Urinary bladder (tissue), 3 donors: ENCODE measurements at regions not wholly inside any gene's neighbourhood (a gene's known extent, or its start where the extent isn't known, plus 50 kb on each side); places are given as distances from the start of the nearest gene placed in this dataset.

Experiments used
- DNase-seq: peaks from one replicate; pipeline ENCODE4 v3.0.0-alpha.2; 2015; ENCODE audit errors: extremely low spot score
- H3K27ac ChIP-seq: one replicate; pipeline ENCODE4 v1.5.1; 2013; ENCODE audit warnings: low read depth, mild to moderate bottlenecking, moderate library complexity
- H3K36me3 ChIP-seq: one replicate; pipeline ENCODE4 v1.6.1; 2013; ENCODE audit warnings: mild to moderate bottlenecking, moderate library complexity; ENCODE audit not compliant: insufficient read depth
- H3K4me1 ChIP-seq: one replicate; pipeline ENCODE4 v1.6.1; 2013; ENCODE audit warnings: mild to moderate bottlenecking, moderate library complexity; ENCODE audit not compliant: insufficient read depth
- H3K4me3 ChIP-seq: one replicate; pipeline ENCODE4 v1.5.1; 2013; ENCODE audit warnings: low read depth, low read length
- WGBS: extraction: QIAGEN DNeasy Blood & Tissue Kit; methylation state at CpG from one replicate; pipeline ENCODE4 v1.1.7; 2013; 5-methylcytosine and 5-hydroxymethylcytosine counted together
- donor health status: healthy with polysubstance abuse.
- donor health status: healthy.

DNA sequence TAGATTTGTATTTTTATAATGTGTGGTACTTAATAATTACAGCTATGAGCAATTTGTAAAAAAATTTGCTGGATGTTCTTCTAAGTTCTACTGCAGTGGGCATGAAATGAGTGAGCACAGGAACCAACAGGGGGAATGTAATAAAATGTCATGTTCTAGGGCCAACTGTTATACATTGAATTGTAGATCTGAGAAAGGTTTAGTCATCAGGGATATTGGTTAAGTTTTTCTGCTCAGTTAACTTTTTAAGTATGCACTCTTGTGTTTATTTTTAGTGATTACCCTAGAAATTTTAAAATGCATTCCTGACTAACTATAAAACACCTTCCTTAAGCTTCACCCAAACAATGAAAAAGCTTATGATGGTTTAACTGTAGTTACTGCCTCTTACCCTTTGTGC lies 101.8 kb downstream of the CAND1 start:
- no peak for DNase-seq
- Histone ChIP-seq H3K4me1 (no peaks in the 10 kb centered on the region), H3K36me3 (no peaks in the 10 kb centered on the region), H3K27ac (no peak overlapping the region), H3K4me3 (no peak overlapping the region)

DNA sequence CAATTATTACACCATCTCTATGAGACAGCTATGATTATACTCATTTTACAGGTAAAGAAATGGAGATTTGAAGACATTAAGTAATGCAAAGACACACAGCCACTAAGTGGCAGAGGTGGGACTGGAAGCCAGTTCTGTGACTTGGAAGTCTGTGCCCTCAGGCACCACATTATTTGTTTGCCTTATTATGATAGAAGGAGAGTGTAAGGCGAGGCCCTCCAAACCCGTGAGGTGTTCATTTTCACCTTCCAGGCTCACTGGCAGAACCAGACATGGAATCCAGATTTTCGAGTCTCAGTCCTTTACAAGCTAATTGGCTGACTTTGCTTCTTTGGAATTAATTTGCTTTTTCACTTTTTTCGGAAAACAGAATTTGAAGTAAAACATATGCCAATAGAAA lies 107.9 kb downstream of the CAND1 start:
- Histone ChIP-seq H3K4me1 (no peaks in the 10 kb centered on the region), H3K36me3 (no peaks in the 10 kb centered on the region), H3K27ac (no peak overlapping the region), H3K4me3 (no peak overlapping the region)
- DNase-seq: no peak
- 92% methylated on average over 4 of the region's 4 CpGs for WGBS

DNA sequence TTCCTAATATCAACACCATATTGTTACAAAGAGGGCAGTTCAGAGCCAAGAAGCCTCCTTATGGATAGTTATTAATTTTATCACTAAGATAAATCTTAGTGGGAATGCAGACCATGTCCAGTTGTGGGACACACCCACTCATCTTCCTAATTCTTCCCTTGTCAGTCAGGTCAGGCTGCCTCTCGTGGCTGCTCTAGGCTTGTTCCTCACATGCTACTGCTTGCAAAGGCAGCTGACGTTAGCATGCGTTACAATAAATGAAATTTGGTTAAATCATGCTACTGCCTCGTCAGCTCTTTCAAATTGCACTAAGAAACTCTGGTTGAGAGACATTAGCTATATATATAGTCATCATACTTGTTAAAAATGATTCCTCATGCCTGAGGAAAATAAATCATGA lies 108.4 kb downstream of the CAND1 start:
- WGBS: 86% methylated on average over 4 of the region's 4 CpGs
- no peak for DNase-seq
- H3K4me3 ChIP-seq: no peak overlapping the region
- no peak overlapping the region for H3K27ac ChIP-seq
- no peaks in the 10 kb centered on the region for H3K36me3 ChIP-seq
- H3K4me1 ChIP-seq: no peaks in the 10 kb centered on the region

DNA sequence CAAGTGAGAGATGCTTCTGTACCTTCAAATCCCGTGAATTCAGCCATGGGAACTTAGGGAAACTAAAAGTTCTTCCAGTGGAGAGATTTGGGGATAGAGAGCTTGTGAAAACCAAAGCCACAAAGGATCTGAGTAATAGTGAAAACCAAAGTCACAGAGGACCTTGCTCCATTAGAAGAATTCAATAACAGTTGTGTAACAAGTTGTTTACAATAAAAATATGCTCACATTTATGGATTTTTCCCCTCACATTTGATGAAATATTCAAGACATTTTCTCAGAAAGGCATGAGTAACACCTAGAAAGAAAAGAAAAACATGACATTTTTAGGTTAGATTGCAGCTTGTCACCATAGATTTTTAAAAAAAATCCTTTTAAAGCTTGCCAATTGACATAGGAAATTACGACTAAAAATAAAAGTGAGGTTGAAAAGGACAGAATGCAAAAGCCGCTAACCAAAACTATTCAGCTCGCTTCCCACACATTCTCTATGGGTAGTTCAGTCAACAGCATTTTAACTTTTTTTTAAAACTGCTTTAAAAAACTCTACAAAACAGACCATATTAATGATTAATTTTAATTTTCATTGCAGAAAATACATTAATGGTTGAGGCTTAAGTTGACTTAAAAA lies 113.2 kb downstream of the CAND1 start:
- no peak overlapping the region for H3K4me3 ChIP-seq
- no peaks in the 10 kb centered on the region for H3K4me1 ChIP-seq
- WGBS: 65% methylated on average over 4 of the region's 4 CpGs
- no peak for DNase-seq
- no peak overlapping the region for H3K27ac ChIP-seq
- no peaks in the 10 kb centered on the region for H3K36me3 ChIP-seq

- Histone ChIP-seq H3K4me1 (no peaks in the 10 kb centered on the region), H3K4me3 (no peak overlapping the region), H3K27ac (no peak overlapping the region), H3K36me3 (no peaks in the 10 kb centered on the region)
- WGBS: 76% methylated on average over 4 of the region's 4 CpGs
- DNase-seq: no peak
These were observed 117.9 kb downstream of the CAND1 start for GRCh38 chr12:67386869-67387565.

GRCh38 chr12:67388331-67389138 lies 119.4 kb downstream of the CAND1 start:
- 61% methylated on average over 3 of the region's 3 CpGs for WGBS
- no peak for DNase-seq
- H3K4me3 ChIP-seq: no peak overlapping the region
- H3K4me1 ChIP-seq: no peaks in the 10 kb centered on the region
- no peak overlapping the region for H3K27ac ChIP-seq
- no peaks in the 10 kb centered on the region for H3K36me3 ChIP-seq

GRCh38 chr12:67390273-67390672 lies 121.1 kb downstream of the CAND1 start:
- no peak for DNase-seq
- Histone ChIP-seq H3K27ac (no peak overlapping the region), H3K4me3 (no peak overlapping the region), H3K36me3 (no peaks in the 10 kb centered on the region), H3K4me1 (no peaks in the 10 kb centered on the region)
- 70% methylated on average over 4 of the region's 4 CpGs for WGBS

- Histone ChIP-seq H3K27ac (no peak overlapping the region), H3K4me1 (no peaks in the 10 kb centered on the region), H3K36me3 (no peaks in the 10 kb centered on the region), H3K4me3 (no peak overlapping the region)
- no peak for DNase-seq
- WGBS: 74% methylated on average over 1 of the region's 1 CpG
These were observed 121.9 kb downstream of the CAND1 start for GRCh38 chr12:67391034-67391433.

DNA sequence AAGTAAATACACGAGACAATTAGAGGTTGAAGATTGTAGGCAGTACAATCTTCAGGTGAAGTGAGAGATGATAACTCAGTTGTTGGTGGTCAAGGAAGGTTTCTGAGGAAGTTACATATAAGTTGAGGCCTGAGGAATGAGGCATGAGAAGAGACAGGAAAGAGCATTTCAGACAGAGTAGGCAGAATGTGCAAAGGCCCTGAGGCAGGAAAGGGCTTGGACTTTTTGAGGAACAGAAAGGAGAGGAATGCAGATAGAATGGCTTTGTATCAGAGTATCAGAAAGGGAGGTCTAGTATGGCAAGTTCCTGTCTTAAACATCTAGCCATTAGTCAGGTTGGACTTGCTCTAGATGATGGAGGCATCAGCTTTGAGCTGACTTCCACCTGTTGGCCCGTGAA lies 122.5 kb downstream of the CAND1 start:
- H3K36me3 ChIP-seq: no peaks in the 10 kb centered on the region
- H3K4me3 ChIP-seq: no peak overlapping the region
- WGBS: 91% methylated on average over 2 of the region's 2 CpGs
- no peak for DNase-seq
- H3K27ac ChIP-seq: no peak overlapping the region
- H3K4me1 ChIP-seq: no peaks in the 10 kb centered on the region

DNA sequence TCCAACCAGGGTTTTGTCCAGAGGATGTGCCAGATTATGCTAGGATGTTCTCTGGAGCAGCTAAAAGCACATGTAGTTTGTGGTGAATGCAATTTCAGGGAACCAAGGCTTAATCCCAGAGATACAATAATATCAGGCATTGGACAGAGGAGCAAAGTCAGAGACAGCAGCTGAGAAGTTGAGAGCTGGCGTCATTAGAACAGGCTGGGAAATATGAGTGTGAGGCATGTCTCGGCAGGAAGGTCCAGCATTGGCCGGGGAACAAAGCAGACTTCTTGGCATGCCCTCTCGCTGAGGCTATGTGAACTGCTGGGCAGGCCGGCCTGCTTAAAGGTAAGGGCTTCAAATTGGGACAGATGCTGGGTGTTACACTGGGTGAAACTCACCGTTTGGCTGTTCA lies 125.4 kb downstream of the CAND1 start:
- H3K27ac ChIP-seq: no peak overlapping the region
- 32% methylated on average over 6 of the region's 6 CpGs for WGBS
- peak; percentile 25 for DNase-seq

GRCh38 chr12:67400742-67401141 lies 131.6 kb downstream of the CAND1 start:
- no peak overlapping the region for H3K4me3 ChIP-seq
- WGBS: 91% methylated on average over 4 of the region's 4 CpGs
- no peak for DNase-seq
- no peak overlapping the region for H3K27ac ChIP-seq
- H3K4me1 ChIP-seq: no peaks in the 10 kb centered on the region
- no peaks in the 10 kb centered on the region for H3K36me3 ChIP-seq

More for the DNA sequence above, 125.4 kb downstream of the CAND1 start:
- Histone ChIP-seq H3K4me3 (no peak overlapping the region), H3K36me3 (no peaks in the 10 kb centered on the region), H3K4me1 (no peaks in the 10 kb centered on the region)

GRCh38 chr12:67410246-67410645 lies 141.1 kb downstream of the CAND1 start:
- no peak for DNase-seq
- H3K4me3 ChIP-seq: no peak overlapping the region
- 36% methylated on average over 2 of the region's 2 CpGs for WGBS
- H3K4me1 ChIP-seq: no peaks in the 10 kb centered on the region
- no peak overlapping the region for H3K27ac ChIP-seq
- no peaks in the 10 kb centered on the region for H3K36me3 ChIP-seq

- WGBS: 16% methylated on average over 2 of the region's 2 CpGs
- no peak for DNase-seq
- H3K4me1 ChIP-seq: no peaks in the 10 kb centered on the region
- H3K4me3 ChIP-seq: no peak overlapping the region
- no peaks in the 10 kb centered on the region for H3K36me3 ChIP-seq
- H3K27ac ChIP-seq: no peak overlapping the region
These were observed 141.5 kb downstream of the CAND1 start for GRCh38 chr12:67410667-67411067.

- WGBS: 93% methylated on average over 2 of the region's 2 CpGs
- Histone ChIP-seq H3K27ac (no peak overlapping the region), H3K4me1 (no peaks in the 10 kb centered on the region), H3K36me3 (no peaks in the 10 kb centered on the region), H3K4me3 (no peak overlapping the region)
- no peak for DNase-seq
These were observed 142.4 kb downstream of the CAND1 start for GRCh38 chr12:67411562-67411961.
